ENCODE measurements at regions not wholly inside any gene's neighbourhood (a gene's known extent, or its start where the extent isn't known, plus 50 kb on each side); places are given as distances from the start of the nearest gene placed in this dataset.

GRCh38 chr10:27359792-27360355 is 119.3 kb upstream of the ACBD5 start:
- Mint-ChIP-seq H3K27me3 (ENCODE audit: low read depth) (no peaks in the 10 kb centered on the region), H3K4me3 (no peak overlapping the region), H3K9me3 (no peaks in the 10 kb centered on the region), H3K4me1 (peaks cover under 1 to 3% of the 10 kb centered on the region in 2 experiments; a peak in 3 of 4 replicates), H3K36me3 (ENCODE audit: insufficient read depth in 1 of 3, low read depth in 3 of 3) (no peaks in the 10 kb centered on the region), H3K27ac (no peak overlapping the region; a peak in 1 of 7 replicates)
- no peak overlapping the region for H2BK15ac ChIP-seq (ENCODE audit: low read depth, low read length)
- no peak for DNase-seq
- H3K23me2 ChIP-seq (ENCODE audit: insufficient read length, low read depth, low read length, poor library complexity, severe bottlenecking): no peaks in the 10 kb centered on the region
- H3K79me1 ChIP-seq (ENCODE audit: insufficient read depth, low read depth, low read length, poor library complexity, severe bottlenecking): no peaks in the 10 kb centered on the region
- H4K91ac ChIP-seq (ENCODE audit: insufficient read length, low read depth, low read length): no peak overlapping the region
- no peak overlapping the region for H3K56ac ChIP-seq (ENCODE audit: insufficient read length, low read depth, low read length)
- no peak overlapping the region for H3K4ac ChIP-seq (ENCODE audit: low read depth, low read length)
- H3T11ph ChIP-seq (ENCODE audit: low read length): no peak overlapping the region
- H3K27me3 ChIP-seq (ENCODE audit: insufficient read depth, low read length): no peaks in the 10 kb centered on the region
- no peak overlapping the region for H2BK20ac ChIP-seq (ENCODE audit: low read depth, low read length, poor library complexity, severe bottlenecking)
- no peak overlapping the region for H3K27ac ChIP-seq (ENCODE audit: insufficient read length, low read depth, low read length)
- H3K9me3 ChIP-seq (ENCODE audit: control insufficient read depth, low read depth, low read length): no peaks in the 10 kb centered on the region
- no peak overlapping the region for H4K5ac ChIP-seq (ENCODE audit: insufficient read length, low read depth, low read length)
- no peak overlapping the region; the same call in 1 of the 2 replicates for H3K14ac ChIP-seq (ENCODE audit: insufficient read depth, low read length)
- no peaks in the 10 kb centered on the region for H3K79me2 ChIP-seq (ENCODE audit: insufficient read depth, low read length)
- H2BK120ac ChIP-seq (ENCODE audit: low read depth, low read length, poor library complexity, severe bottlenecking): no peak overlapping the region
- H3K18ac ChIP-seq (ENCODE audit: insufficient read length, low read depth, low read length): no peak overlapping the region
- H3K4me1 ChIP-seq (ENCODE audit: insufficient read depth, low read length): no peaks in the 10 kb centered on the region
- TF ChIP-seq CTCF (conservative IDR thresholded peaks at IDR 0.05): no peak
- H4K20me1 ChIP-seq (ENCODE audit: control insufficient read depth, insufficient read depth, insufficient read length): no peaks in the 10 kb centered on the region
- no peak overlapping the region for H2BK12ac ChIP-seq (ENCODE audit: insufficient read length, low read depth, low read length)
- no peak overlapping the region for H3K9ac ChIP-seq (ENCODE audit: extremely low read depth, insufficient read length, low read length)
- H4K8ac ChIP-seq (replicated peaks; ENCODE audit: insufficient read length, low read depth, low read length): no peak overlapping the region
- H2AFZ ChIP-seq (ENCODE audit: low read length): no peak overlapping the region
- H3K23ac ChIP-seq (ENCODE audit: insufficient read length, low read depth, low read length): no peak overlapping the region
- no CpG with 5 or more reads among the region's 12 CpGs for WGBS (ENCODE audit: extremely low coverage, insufficient read length, low lambda C conversion rate)
- no peak overlapping the region for H2AK5ac ChIP-seq (ENCODE audit: insufficient read length, low read length)
- no peak overlapping the region for H2BK5ac ChIP-seq (ENCODE audit: insufficient read length, low read length)
- no peak overlapping the region for H3K4me2 ChIP-seq (ENCODE audit: insufficient read depth, insufficient read length, low read length)
